IMR-90 (cell line): ENCODE measurements at regions not wholly inside any gene's neighbourhood (a gene's known extent, or its start where the extent isn't known, plus 50 kb on each side); places are given as distances from the start of the nearest gene placed in this dataset.

Source experiments
- ATAC-seq: fragments of 200-7000 bp; cut with Tn5 transposase; 2 replicates; pipeline ENCODE4 v1.9.1; 2020; ENCODE audit warnings: low read depth, mild to moderate bottlenecking, moderate library complexity
- BruUV-seq: library from RNA; stranded (reverse); fragments of 400-500 nt; replicated peaks from 2 replicates; lab custom pipeline; 2021; lab: Mats Ljungman, UMichigan
- CTCF ChIA-PET: fragments of 300-600 bp; formaldehyde crosslinking; extraction: SDS; loops from one replicate; lab custom pipeline; 2021; ENCODE audit warnings: antibody characterized with exemption; lab: Yijun Ruan, JAX
- POLR2A ChIA-PET: fragments of 300-600 bp; sonication (Branson Sonifier 250); formaldehyde crosslinking; loops from one replicate; lab custom pipeline; 2022; ENCODE audit warnings: antibody characterized with exemption; ENCODE audit not compliant: unreplicated experiment; lab: Charles Lee
- DNase-seq: peaks from one replicate; pipeline ENCODE4 v3.0.0; 2013
- H2AFZ ChIP-seq: replicated peaks from 2 replicates; pipeline ENCODE3; 2013; ENCODE audit warnings: low read length, mild to moderate bottlenecking; ENCODE audit not compliant: poor library complexity
- H2AK5ac ChIP-seq: 2 replicates; pipeline ENCODE4 v1.6.1; 2013; ENCODE audit warnings: low read depth, low read length, inconsistent platforms
- H2AK9ac ChIP-seq: replicated peaks from 2 replicates; pipeline ENCODE3; 2013; ENCODE audit warnings: mild to moderate bottlenecking, low read depth, low read length, moderate library complexity; ENCODE audit not compliant: poor library complexity
- H2BK120ac ChIP-seq: 2 replicates; pipeline ENCODE4 v1.6.1; 2013; ENCODE audit warnings: low read depth, low read length, inconsistent platforms
- H2BK15ac ChIP-seq: 3 replicates; pipeline ENCODE4 v1.6.1; 2013; ENCODE audit warnings: low read depth, low read length, inconsistent platforms
- H2BK20ac ChIP-seq: 2 replicates; pipeline ENCODE4 v1.6.1; 2013; ENCODE audit warnings: low read depth, mild to moderate bottlenecking, inconsistent platforms, low read length, moderate library complexity
- H2BK5ac ChIP-seq: 2 replicates; pipeline ENCODE4 v1.6.1; 2013; ENCODE audit warnings: mild to moderate bottlenecking, low read depth, low read length, inconsistent platforms; ENCODE audit not compliant: poor library complexity, severe bottlenecking
- H3K14ac ChIP-seq: replicated peaks from 2 replicates; pipeline ENCODE4 v1.6.1; 2013; ENCODE audit warnings: low read depth, low read length, inconsistent platforms
- H3K18ac ChIP-seq: 2 replicates; pipeline ENCODE4 v1.6.1; 2013; ENCODE audit warnings: low read depth, low read length, control low read depth
- H3K23ac ChIP-seq: 2 replicates; pipeline ENCODE4 v1.6.1; 2013; ENCODE audit warnings: low read depth, low read length, inconsistent platforms
- H3K27ac ChIP-seq: 2 replicates; pipeline ENCODE4 v1.5.1; 2013; ENCODE audit warnings: mild to moderate bottlenecking, control low read depth, low read length; ENCODE audit not compliant: insufficient read depth
- H3K27me3 ChIP-seq: 2 replicates; pipeline ENCODE4 v1.6.1; 2013; ENCODE audit warnings: low read length; ENCODE audit not compliant: control insufficient read depth, insufficient read depth
- H3K36me3 ChIP-seq: 2 replicates; pipeline ENCODE4 v1.6.1; 2013; ENCODE audit warnings: low read length, mixed read lengths; ENCODE audit not compliant: control insufficient read depth, insufficient read depth
- H3K4ac ChIP-seq: 2 replicates; pipeline ENCODE4 v1.6.1; 2013; ENCODE audit warnings: low read depth, low read length, inconsistent platforms
- H3K4me1 ChIP-seq: 2 replicates; pipeline ENCODE4 v1.6.1; 2013; ENCODE audit warnings: low read length, mixed read lengths; ENCODE audit not compliant: control insufficient read depth, insufficient read depth
- H3K4me2 ChIP-seq: 2 replicates; pipeline ENCODE4 v1.6.1; 2013; ENCODE audit warnings: low read depth, mild to moderate bottlenecking, control low read depth, low read length, moderate library complexity
- H3K4me3 ChIP-seq: 2 replicates; pipeline ENCODE4 v1.5.1; 2013; ENCODE audit warnings: low read depth, mild to moderate bottlenecking, control low read depth, low read length, moderate library complexity; ENCODE audit not compliant: insufficient read depth
- H3K56ac ChIP-seq: 2 replicates; pipeline ENCODE4 v1.6.1; 2013; ENCODE audit warnings: low read length, inconsistent platforms; ENCODE audit not compliant: insufficient read depth; ENCODE audit errors: extremely low read depth
- H3K79me1 ChIP-seq, 2 experiments: 2 replicates each; pipeline ENCODE4 v1.6.1; 2013; ENCODE audit warnings: low read length in 2 of 2, inconsistent platforms in 1 of 2, low read depth in 1 of 2
- H3K9ac ChIP-seq: 2 replicates; pipeline ENCODE4 v1.6.1; 2013; ENCODE audit warnings: low read depth, low read length, control low read depth
- H3K9me1 ChIP-seq: 2 replicates; pipeline ENCODE4 v1.6.1; 2013; ENCODE audit warnings: low read length, inconsistent platforms; ENCODE audit not compliant: insufficient read depth
- H3K9me3 ChIP-seq: 2 replicates; pipeline ENCODE4 v1.6.1; 2013; ENCODE audit warnings: low read length; ENCODE audit not compliant: control insufficient read depth, insufficient read depth
- H4K20me1 ChIP-seq: 2 replicates; pipeline ENCODE4 v1.6.1; 2013; ENCODE audit warnings: low read length, inconsistent platforms; ENCODE audit not compliant: insufficient read depth
- H4K5ac ChIP-seq: 2 replicates; pipeline ENCODE4 v1.6.1; 2013; ENCODE audit warnings: mild to moderate bottlenecking, low read depth, low read length, control low read depth
- H4K8ac ChIP-seq, 2 experiments: 2 replicates each; pipeline ENCODE4 v1.6.1; 2013; ENCODE audit warnings: low read depth in 2 of 2, low read length in 2 of 2, control low read depth in 1 of 2, inconsistent platforms in 1 of 2
- H4K91ac ChIP-seq: 2 replicates; pipeline ENCODE4 v1.6.1; 2013; ENCODE audit warnings: low read depth, low read length, inconsistent platforms; ENCODE audit not compliant: insufficient read depth
- BHLHE40 ChIP-seq: fragments of 150-350 bp; IDR thresholded peaks from 2 replicates; pipeline ENCODE4 v1.6.1; 2016; ENCODE audit warnings: mild to moderate bottlenecking, low read depth, low read length
- CEBPB ChIP-seq: IDR thresholded peaks from 2 replicates; pipeline ENCODE4 v1.6.1; 2012; ENCODE audit warnings: low read depth, low read length, improper control_type of control experiment
- CHD1 ChIP-seq: IDR thresholded peaks from 2 replicates; pipeline ENCODE4 v1.6.1; 2012; ENCODE audit warnings: low read depth, low read length, improper control_type of control experiment
- ELK1 ChIP-seq: fragments of 150-350 bp; IDR thresholded peaks from 2 replicates; pipeline ENCODE4 v1.6.1; 2016; ENCODE audit warnings: low read depth, mild to moderate bottlenecking, low read length, moderate library complexity, borderline replicate concordance
- FOS ChIP-seq: fragments of 150-350 bp; IDR thresholded peaks from 2 replicates; pipeline ENCODE4 v1.6.1; 2016; ENCODE audit warnings: low read depth, low read length
- MAFK ChIP-seq: IDR thresholded peaks from 2 replicates; pipeline ENCODE4 v1.6.1; 2012; ENCODE audit warnings: low read depth, low read length, improper control_type of control experiment
- MAZ ChIP-seq: IDR thresholded peaks from 2 replicates; pipeline ENCODE4 v1.6.1; 2012; ENCODE audit warnings: low read depth, mild to moderate bottlenecking, low read length, improper control_type of control experiment, moderate library complexity, borderline replicate concordance
- MXI1 ChIP-seq: IDR thresholded peaks from 2 replicates; pipeline ENCODE4 v1.6.1; 2012; ENCODE audit warnings: low read depth, mild to moderate bottlenecking, low read length, moderate library complexity, borderline replicate concordance
- NFE2L2 ChIP-seq: fragments of 150-350 bp; IDR thresholded peaks from 2 replicates; pipeline ENCODE4 v1.6.1; 2016; ENCODE audit warnings: low read depth, mild to moderate bottlenecking, low read length
- POLR2A ChIP-seq: IDR thresholded peaks from 2 replicates; pipeline ENCODE4 v1.6.1; 2012; ENCODE audit warnings: mild to moderate bottlenecking, low read depth, low read length
- RAD21 ChIP-seq: IDR thresholded peaks from 2 replicates; pipeline ENCODE4 v1.6.1; 2012; ENCODE audit warnings: low read length, improper control_type of control experiment
- RCOR1 ChIP-seq: IDR thresholded peaks from 2 replicates; pipeline ENCODE4 v1.6.1; 2012; ENCODE audit warnings: mild to moderate bottlenecking, low read length, improper control_type of control experiment; ENCODE audit not compliant: insufficient replicate concordance
- RFX5 ChIP-seq: IDR thresholded peaks from 2 replicates; pipeline ENCODE4 v1.8.0; 2012; ENCODE audit warnings: low read depth, mild to moderate bottlenecking, low read length, moderate library complexity
- SMC3 ChIP-seq: fragments of 150-350 bp; IDR thresholded peaks from 2 replicates; pipeline ENCODE4 v1.6.1; 2016; ENCODE audit warnings: low read depth, mild to moderate bottlenecking, antibody characterized with exemption, low read length, moderate library complexity
- WGBS, 2 experiments: methylation state at CpG; one replicate each; pipeline versions ENCODE4 v1.1.5 to v1.1.7; 2013; ENCODE audit warnings: missing lambda C conversion rate in 2 of 2; ENCODE audit not compliant: insufficient read length in 1 of 2; ENCODE audit errors: extremely low coverage in 2 of 2; 5-methylcytosine and 5-hydroxymethylcytosine counted together
- dilution Hi-C: fragments of 300-500 bp; cut with HindIII; formaldehyde crosslinking; loops from one replicate; pipeline ENCODE4 v1.14.3; 2018; ENCODE audit warnings: low sequenced_read_pairs; ENCODE audit not compliant: unreplicated experiment
- in situ Hi-C: fragments of 300-500 bp; cut with MboI; formaldehyde crosslinking; loops from 3 replicates; pipeline ENCODE4 v1.14.3; 2019; ENCODE audit warnings: low sequenced_read_pairs, inconsistent platforms, mixed read lengths
- intact Hi-C: fragments of 100-400 bp; cut with micrococcal nuclease; formaldehyde crosslinking; loops from 2 replicates; pipeline ENCODE4 v1.10.0; 2022
- TF ChIP-seq, protein P1 (sequence below): conservative IDR thresholded peaks from 2 replicates; pipeline ENCODE4 v1.5.1; 2012; ENCODE audit warnings: mild to moderate bottlenecking, low read depth, low read length, improper control_type of control experiment
- TF ChIP-seq, protein P2 (sequence below): fragments of 150-350 bp; IDR thresholded peaks from 2 replicates; pipeline ENCODE4 v1.6.1; 2017; ENCODE audit warnings: mild to moderate bottlenecking, antibody characterized with exemption, low read length, low read depth

DNA sequence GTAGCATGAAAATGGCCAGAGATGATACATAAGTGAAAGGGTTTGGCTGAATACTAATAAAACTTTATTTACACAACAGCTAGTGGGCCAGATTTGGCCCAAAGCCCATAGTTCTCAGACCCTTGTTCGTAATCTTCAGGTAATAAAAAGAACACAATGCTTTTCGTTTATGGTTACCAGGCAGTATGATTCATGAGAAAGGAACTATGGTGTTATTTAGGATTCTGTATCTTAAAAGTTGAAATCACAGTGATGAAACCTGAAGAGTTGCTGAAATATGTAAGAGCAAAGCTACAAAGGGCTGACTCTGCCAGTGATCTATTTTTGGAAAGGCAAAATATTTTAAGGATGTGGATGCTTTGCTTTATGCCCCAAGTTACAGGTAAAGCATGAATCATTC, 192.7 kb downstream of the SMC2 start:
- Histone ChIP-seq H3K27ac (no peak overlapping the region), H3K79me1 (no peaks in the 10 kb centered on the region), H2AK9ac (no peak overlapping the region), H4K8ac (no peak overlapping the region), H3K18ac (no peak overlapping the region), H4K91ac (no peak overlapping the region), H3K4ac (no peak overlapping the region), H2AK5ac (no peak overlapping the region), H3K9me1 (no peaks in the 10 kb centered on the region), H2AFZ (no peak overlapping the region), H3K14ac (no peak overlapping the region), H3K56ac (no peak overlapping the region), H3K9me3 (peaks cover 7% of the 10 kb centered on the region), H3K4me1 (no peaks in the 10 kb centered on the region), H4K5ac (no peak overlapping the region), H2BK15ac (no peak overlapping the region), H2BK120ac (no peak overlapping the region), H2BK5ac (no peak overlapping the region), H3K36me3 (no peaks in the 10 kb centered on the region), H3K9ac (no peak overlapping the region), H4K20me1 (no peaks in the 10 kb centered on the region), H3K4me2 (no peak overlapping the region), H3K4me3 (no peak overlapping the region), H3K27me3 (no peaks in the 10 kb centered on the region), H3K23ac (no peak overlapping the region), H2BK20ac (no peak overlapping the region)
- POLR2A ChIA-PET = no interaction called here
- CTCF ChIA-PET = no interaction called here
- dilution Hi-C loops (no loop called here), in situ Hi-C loops (no loop called here), intact Hi-C loops (no loop called here)
- no TSS peak for BruUV-seq
- DNase-seq = no peak
- no peak for ATAC-seq
- TF ChIP-seq, protein P1, sequence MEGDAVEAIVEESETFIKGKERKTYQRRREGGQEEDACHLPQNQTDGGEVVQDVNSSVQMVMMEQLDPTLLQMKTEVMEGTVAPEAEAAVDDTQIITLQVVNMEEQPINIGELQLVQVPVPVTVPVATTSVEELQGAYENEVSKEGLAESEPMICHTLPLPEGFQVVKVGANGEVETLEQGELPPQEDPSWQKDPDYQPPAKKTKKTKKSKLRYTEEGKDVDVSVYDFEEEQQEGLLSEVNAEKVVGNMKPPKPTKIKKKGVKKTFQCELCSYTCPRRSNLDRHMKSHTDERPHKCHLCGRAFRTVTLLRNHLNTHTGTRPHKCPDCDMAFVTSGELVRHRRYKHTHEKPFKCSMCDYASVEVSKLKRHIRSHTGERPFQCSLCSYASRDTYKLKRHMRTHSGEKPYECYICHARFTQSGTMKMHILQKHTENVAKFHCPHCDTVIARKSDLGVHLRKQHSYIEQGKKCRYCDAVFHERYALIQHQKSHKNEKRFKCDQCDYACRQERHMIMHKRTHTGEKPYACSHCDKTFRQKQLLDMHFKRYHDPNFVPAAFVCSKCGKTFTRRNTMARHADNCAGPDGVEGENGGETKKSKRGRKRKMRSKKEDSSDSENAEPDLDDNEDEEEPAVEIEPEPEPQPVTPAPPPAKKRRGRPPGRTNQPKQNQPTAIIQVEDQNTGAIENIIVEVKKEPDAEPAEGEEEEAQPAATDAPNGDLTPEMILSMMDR = no peak
- no peak for TF ChIP-seq ELK1
- TF ChIP-seq SMC3 = no peak
- no peak for TF ChIP-seq RCOR1
- no peak for TF ChIP-seq MAFK
- no peak for TF ChIP-seq BHLHE40
- TF ChIP-seq, protein P2, sequence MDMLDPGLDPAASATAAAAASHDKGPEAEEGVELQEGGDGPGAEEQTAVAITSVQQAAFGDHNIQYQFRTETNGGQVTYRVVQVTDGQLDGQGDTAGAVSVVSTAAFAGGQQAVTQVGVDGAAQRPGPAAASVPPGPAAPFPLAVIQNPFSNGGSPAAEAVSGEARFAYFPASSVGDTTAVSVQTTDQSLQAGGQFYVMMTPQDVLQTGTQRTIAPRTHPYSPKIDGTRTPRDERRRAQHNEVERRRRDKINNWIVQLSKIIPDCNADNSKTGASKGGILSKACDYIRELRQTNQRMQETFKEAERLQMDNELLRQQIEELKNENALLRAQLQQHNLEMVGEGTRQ = no peak
- TF ChIP-seq CHD1 = no peak
- no peak for TF ChIP-seq CEBPB
- TF ChIP-seq RAD21 = no peak
- no peak for TF ChIP-seq POLR2A
- no peak for TF ChIP-seq NFE2L2
- no peak for TF ChIP-seq FOS
- no peak for TF ChIP-seq MAZ
- no peak for TF ChIP-seq RFX5
- no peak for TF ChIP-seq MXI1
- no CpG with 5 or more reads among the region's 2 CpGs for WGBS, 2 experiments
